Naive thymus-derived CD8-positive, alpha-beta T cell (primary cell): ENCODE measurements at regions not wholly inside any gene's neighbourhood (a gene's known extent, or its start where the extent isn't known, plus 50 kb on each side); places are given as distances from the start of the nearest gene placed in this dataset.

Experiments
- ATAC-seq, 2 donors: fragments of 150-1000 bp; cut with Tn5 transposase in 1 of 2; sonication (Bioruptor Pico), chemical (Tn5 transposase) in 1 of 2; 1 replicate in 1 of 2; 2 replicates in 1 of 2; pipeline ENCODE4 v1.10.0; 2021; ENCODE audit warnings: mild to moderate bottlenecking in 2 of 2, moderate library complexity in 2 of 2
- POLR2A ChIA-PET: fragments of 350-600 bp; sonication (Branson Sonifier 250); formaldehyde crosslinking; loops from one replicate; lab custom pipeline; 2021; ENCODE audit warnings: antibody characterized with exemption; lab: Charles Lee
- DNase-seq, 10 donors: peaks; one replicate each; pipeline versions ENCODE4 v3.0.0 to v3.0.0-alpha.2; 2020 to 2022
- H3K27ac Mint-ChIP-seq, 10 donors: one replicate each; pipeline ENCODE4 v1.8.0; 2020 to 2022; ENCODE audit warnings: mild to moderate bottlenecking in 10 of 10, mixed read lengths in 10 of 10, moderate library complexity in 4 of 10, inconsistent platforms in 1 of 10
- H3K27me3 Mint-ChIP-seq, 5 donors: one replicate each; pipeline ENCODE4 v1.8.0; 2021 to 2022; ENCODE audit warnings: mixed read lengths in 5 of 5
- H3K36me3 Mint-ChIP-seq, 3 donors: one replicate each; pipeline ENCODE4 v1.8.0; 2020 to 2022; ENCODE audit warnings: mixed read lengths in 3 of 3, mild to moderate bottlenecking in 2 of 3, inconsistent platforms in 1 of 3
- H3K4me1 Mint-ChIP-seq, 4 donors: one replicate each; pipeline ENCODE4 v1.8.0; 2021 to 2022; ENCODE audit warnings: mixed read lengths in 4 of 4
- H3K4me3 Mint-ChIP-seq, 10 donors: one replicate each; pipeline ENCODE4 v1.8.0; 2020 to 2022; ENCODE audit warnings: mild to moderate bottlenecking in 10 of 10, mixed read lengths in 10 of 10, moderate library complexity in 6 of 10, inconsistent platforms in 1 of 10
- H3K9me3 Mint-ChIP-seq, 9 donors: one replicate each; pipeline ENCODE4 v1.8.0; 2020 to 2022; ENCODE audit warnings: mixed read lengths in 9 of 9, mild to moderate bottlenecking in 3 of 9, inconsistent platforms in 1 of 9, moderate library complexity in 1 of 9

GRCh38 chr1:233480198-233480597 is 133.7 kb upstream of the KCNK1 start:
- H3K27ac Mint-ChIP-seq, result no peak overlapping the region
- H3K36me3 Mint-ChIP-seq, result no peaks in the 10 kb centered on the region
- no peaks in the 10 kb centered on the region for H3K4me1 Mint-ChIP-seq
- peaks cover 8 to 30% (median 16%) of the 10 kb centered on the region in 5 donors for H3K27me3 Mint-ChIP-seq
- no peak overlapping the region for H3K4me3 Mint-ChIP-seq
- H3K9me3 Mint-ChIP-seq, result no peaks in the 10 kb centered on the region
- POLR2A ChIA-PET, result no interaction called here
- no peak for ATAC-seq
- no peak for DNase-seq

GRCh38 chr1:233482388-233482787 is 131.5 kb upstream of the KCNK1 start:
- no peak for ATAC-seq
- DNase-seq, result no peak
- POLR2A ChIA-PET, result no interaction called here

GRCh38 chr1:233485385-233485784 is 128.5 kb upstream of the KCNK1 start:
- no peak overlapping the region for H3K27ac Mint-ChIP-seq
- ATAC-seq (no peak), DNase-seq (no peak)
- H3K36me3 Mint-ChIP-seq, result no peaks in the 10 kb centered on the region
- peaks cover 0 to 8% (median 0%) of the 10 kb centered on the region in 9 donors for H3K9me3 Mint-ChIP-seq
- H3K4me1 Mint-ChIP-seq, result no peaks in the 10 kb centered on the region
- POLR2A ChIA-PET, result no interaction called here
- H3K4me3 Mint-ChIP-seq, result no peak overlapping the region
- peaks cover 6 to 52% (median 15%) of the 10 kb centered on the region in 5 donors for H3K27me3 Mint-ChIP-seq

More at GRCh38 chr1:233482388-233482787, 131.5 kb upstream of the KCNK1 start:
- Mint-ChIP-seq H3K9me3 (peaks cover 0 to 3% (median 0%) of the 10 kb centered on the region in 9 donors), H3K4me3 (no peak overlapping the region), H3K27ac (no peak overlapping the region), H3K36me3 (no peaks in the 10 kb centered on the region), H3K4me1 (no peaks in the 10 kb centered on the region), H3K27me3 (peaks cover 8 to 38% (median 17%) of the 10 kb centered on the region in 5 donors)

GRCh38 chr1:233485809-233486398 is 128.0 kb upstream of the KCNK1 start:
- DNase-seq (no peak), ATAC-seq (no peak)
- Mint-ChIP-seq H3K4me3 (no peak overlapping the region), H3K27me3 (peaks cover 6 to 57% (median 15%) of the 10 kb centered on the region in 5 donors), H3K4me1 (no peaks in the 10 kb centered on the region), H3K9me3 (peaks cover 0 to 8% (median 0%) of the 10 kb centered on the region in 9 donors), H3K36me3 (no peaks in the 10 kb centered on the region), H3K27ac (no peak overlapping the region)
- POLR2A ChIA-PET, result no interaction called here

- H3K4me1 Mint-ChIP-seq, result no peaks in the 10 kb centered on the region
- peaks cover 0 to 8% (median 0%) of the 10 kb centered on the region in 9 donors for H3K9me3 Mint-ChIP-seq
- ATAC-seq (no peak), DNase-seq (no peak)
- POLR2A ChIA-PET, result no interaction called here
- no peaks in the 10 kb centered on the region for H3K36me3 Mint-ChIP-seq
- H3K27me3 Mint-ChIP-seq, result peaks cover 6 to 60% (median 15%) of the 10 kb centered on the region in 5 donors
- H3K27ac Mint-ChIP-seq, result no peak overlapping the region
- H3K4me3 Mint-ChIP-seq, result no peak overlapping the region
Measured at GRCh38 chr1:233487408-233487807, 126.5 kb upstream of the KCNK1 start.

- DNase-seq, result no peak
- no peaks in the 10 kb centered on the region for H3K36me3 Mint-ChIP-seq
Measured at GRCh38 chr1:233489411-233489810, 124.5 kb upstream of the KCNK1 start.

GRCh38 chr1:233490488-233490887 is 123.4 kb upstream of the KCNK1 start:
- Mint-ChIP-seq H3K27ac (no peak overlapping the region), H3K4me1 (no peaks in the 10 kb centered on the region), H3K27me3 (peaks cover 4 to 36% (median 18%) of the 10 kb centered on the region in 5 donors), H3K36me3 (no peaks in the 10 kb centered on the region), H3K4me3 (no peak overlapping the region), H3K9me3 (peaks cover 0 to 7% (median 0%) of the 10 kb centered on the region in 9 donors)
- POLR2A ChIA-PET, result no interaction called here
- no peak for ATAC-seq
- DNase-seq, result no peak

More at GRCh38 chr1:233489411-233489810, 124.5 kb upstream of the KCNK1 start:
- ATAC-seq, result no peak
- H3K27ac Mint-ChIP-seq, result no peak overlapping the region
- peaks cover 4 to 46% (median 15%) of the 10 kb centered on the region in 5 donors for H3K27me3 Mint-ChIP-seq
- no peak overlapping the region for H3K4me3 Mint-ChIP-seq
- POLR2A ChIA-PET, result interaction anchor here (0.5 kb wide), 1 partner anchor 1616 kb away, joined by 4 read pairs; no protein-coding TSS in a partner anchor
- no peaks in the 10 kb centered on the region for H3K4me1 Mint-ChIP-seq
- peaks cover 0 to 8% (median 0%) of the 10 kb centered on the region in 9 donors for H3K9me3 Mint-ChIP-seq

GRCh38 chr1:233491953-233492620 is 121.8 kb upstream of the KCNK1 start:
- POLR2A ChIA-PET, result no interaction called here
- no peak overlapping the region for H3K4me3 Mint-ChIP-seq
- no peaks in the 10 kb centered on the region for H3K36me3 Mint-ChIP-seq
- ATAC-seq, result no peak
- no peak for DNase-seq
- H3K4me1 Mint-ChIP-seq, result no peaks in the 10 kb centered on the region
- H3K27ac Mint-ChIP-seq, result no peak overlapping the region
- peaks cover 4 to 36% (median 15%) of the 10 kb centered on the region in 5 donors for H3K27me3 Mint-ChIP-seq
- H3K9me3 Mint-ChIP-seq, result peaks cover 0 to 11% (median 0%) of the 10 kb centered on the region in 9 donors

- no peaks in the 10 kb centered on the region for H3K36me3 Mint-ChIP-seq
- DNase-seq, result no peak
- POLR2A ChIA-PET, result no interaction called here
- no peak for ATAC-seq
- no peak overlapping the region for H3K4me3 Mint-ChIP-seq
- no peak overlapping the region for H3K27ac Mint-ChIP-seq
- peaks cover 0 to 9% (median 0%) of the 10 kb centered on the region in 9 donors for H3K9me3 Mint-ChIP-seq
- H3K27me3 Mint-ChIP-seq, result peaks cover 0 to 32% (median 9%) of the 10 kb centered on the region in 5 donors
- H3K4me1 Mint-ChIP-seq, result no peaks in the 10 kb centered on the region
Measured at GRCh38 chr1:233496993-233497392, 116.9 kb upstream of the KCNK1 start.

GRCh38 chr1:233497679-233498078 is 116.2 kb upstream of the KCNK1 start:
- Mint-ChIP-seq H3K27ac (no peak overlapping the region), H3K4me1 (no peaks in the 10 kb centered on the region), H3K27me3 (peaks cover 0 to 32% (median 11%) of the 10 kb centered on the region in 5 donors), H3K36me3 (no peaks in the 10 kb centered on the region), H3K4me3 (no peak overlapping the region), H3K9me3 (peaks cover 0 to 9% (median 2%) of the 10 kb centered on the region in 9 donors)
- no peak for DNase-seq
- no peak for ATAC-seq
- POLR2A ChIA-PET, result no interaction called here

GRCh38 chr1:233500106-233500505 is 113.8 kb upstream of the KCNK1 start:
- H3K9me3 Mint-ChIP-seq, result peaks cover 0 to 10% (median 4%) of the 10 kb centered on the region in 9 donors
- no peaks in the 10 kb centered on the region for H3K4me1 Mint-ChIP-seq
- H3K27ac Mint-ChIP-seq, result no peak overlapping the region
- H3K4me3 Mint-ChIP-seq, result no peak overlapping the region
- peaks cover 0 to 32% (median 9%) of the 10 kb centered on the region in 5 donors for H3K27me3 Mint-ChIP-seq
- no peak for ATAC-seq
- DNase-seq, result no peak
- no peaks in the 10 kb centered on the region for H3K36me3 Mint-ChIP-seq
- POLR2A ChIA-PET, result no interaction called here

- POLR2A ChIA-PET, result no interaction called here
- H3K9me3 Mint-ChIP-seq, result peaks cover 0 to 23% (median 9%) of the 10 kb centered on the region in 9 donors
- no peak overlapping the region for H3K4me3 Mint-ChIP-seq
- no peaks in the 10 kb centered on the region for H3K4me1 Mint-ChIP-seq
- DNase-seq (no peak), ATAC-seq (no peak)
- H3K27me3 Mint-ChIP-seq, result peaks cover 0 to 13% (median 3%) of the 10 kb centered on the region in 5 donors
- peaks cover 0 to 4% (median 0%) of the 10 kb centered on the region in 3 donors for H3K36me3 Mint-ChIP-seq
- no peak overlapping the region for H3K27ac Mint-ChIP-seq
Measured at GRCh38 chr1:233503366-233503954, 110.4 kb upstream of the KCNK1 start.

GRCh38 chr1:233505130-233505529 is 108.8 kb upstream of the KCNK1 start:
- DNase-seq (no peak), ATAC-seq (no peak)
- POLR2A ChIA-PET, result no interaction called here
- H3K27ac Mint-ChIP-seq, result no peak overlapping the region
- H3K36me3 Mint-ChIP-seq, result peaks cover 0 to 4% (median 0%) of the 10 kb centered on the region in 3 donors
- peaks cover 0 to 10% (median under 1%) of the 10 kb centered on the region in 5 donors for H3K27me3 Mint-ChIP-seq
- peaks cover 0 to 23% (median 9%) of the 10 kb centered on the region in 9 donors for H3K9me3 Mint-ChIP-seq
- no peaks in the 10 kb centered on the region for H3K4me1 Mint-ChIP-seq
- H3K4me3 Mint-ChIP-seq, result no peak overlapping the region
